ENCODE measurements at regions not wholly inside any gene's neighbourhood (a gene's known extent, or its start where the extent isn't known, plus 50 kb on each side); places are given as distances from the start of the nearest gene placed in this dataset.
"Not testable (repeated sequence)": the region's sequence is repeated elsewhere in the genome, so short reads cannot be mapped to it uniquely, and the experiment has no call there.

GRCh38 chr6:27047725-27048124 is 199.8 kb upstream of the PRSS16 start:
- not testable (repeated sequence) for TF ChIP-seq CTCF (IDR thresholded peaks at IDR 0.05); POLR2AphosphoS5 (IDR thresholded peaks at IDR 0.05; ENCODE audit: low read depth, low read length); TCF7L2 (IDR thresholded peaks at IDR 0.05; ENCODE audit: low read depth, low read length)
- TF ChIP-seq, protein P1, sequence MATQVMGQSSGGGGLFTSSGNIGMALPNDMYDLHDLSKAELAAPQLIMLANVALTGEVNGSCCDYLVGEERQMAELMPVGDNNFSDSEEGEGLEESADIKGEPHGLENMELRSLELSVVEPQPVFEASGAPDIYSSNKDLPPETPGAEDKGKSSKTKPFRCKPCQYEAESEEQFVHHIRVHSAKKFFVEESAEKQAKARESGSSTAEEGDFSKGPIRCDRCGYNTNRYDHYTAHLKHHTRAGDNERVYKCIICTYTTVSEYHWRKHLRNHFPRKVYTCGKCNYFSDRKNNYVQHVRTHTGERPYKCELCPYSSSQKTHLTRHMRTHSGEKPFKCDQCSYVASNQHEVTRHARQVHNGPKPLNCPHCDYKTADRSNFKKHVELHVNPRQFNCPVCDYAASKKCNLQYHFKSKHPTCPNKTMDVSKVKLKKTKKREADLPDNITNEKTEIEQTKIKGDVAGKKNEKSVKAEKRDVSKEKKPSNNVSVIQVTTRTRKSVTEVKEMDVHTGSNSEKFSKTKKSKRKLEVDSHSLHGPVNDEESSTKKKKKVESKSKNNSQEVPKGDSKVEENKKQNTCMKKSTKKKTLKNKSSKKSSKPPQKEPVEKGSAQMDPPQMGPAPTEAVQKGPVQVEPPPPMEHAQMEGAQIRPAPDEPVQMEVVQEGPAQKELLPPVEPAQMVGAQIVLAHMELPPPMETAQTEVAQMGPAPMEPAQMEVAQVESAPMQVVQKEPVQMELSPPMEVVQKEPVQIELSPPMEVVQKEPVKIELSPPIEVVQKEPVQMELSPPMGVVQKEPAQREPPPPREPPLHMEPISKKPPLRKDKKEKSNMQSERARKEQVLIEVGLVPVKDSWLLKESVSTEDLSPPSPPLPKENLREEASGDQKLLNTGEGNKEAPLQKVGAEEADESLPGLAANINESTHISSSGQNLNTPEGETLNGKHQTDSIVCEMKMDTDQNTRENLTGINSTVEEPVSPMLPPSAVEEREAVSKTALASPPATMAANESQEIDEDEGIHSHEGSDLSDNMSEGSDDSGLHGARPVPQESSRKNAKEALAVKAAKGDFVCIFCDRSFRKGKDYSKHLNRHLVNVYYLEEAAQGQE (IDR thresholded peaks at IDR 0.05; ENCODE audit: insufficient read depth in 1 of 2, low read depth in 2 of 2, low read length in 1 of 2) = not testable (repeated sequence)

Measured in Panc1 (cell line).